Osteocyte (in vitro differentiated cells): ENCODE measurements at regions not wholly inside any gene's neighbourhood (a gene's known extent, or its start where the extent isn't known, plus 50 kb on each side); places are given as distances from the start of the nearest gene placed in this dataset.

Experiments used
- DNase-seq: peaks from one replicate; pipeline ENCODE4 v3.0.0; 2021; ENCODE audit warnings: mixed read lengths; ENCODE audit not compliant: unreplicated experiment; ENCODE audit errors: extremely low spot score
- H3K27ac Mint-ChIP-seq: one replicate; pipeline ENCODE4 v1.8.0; 2021; ENCODE audit warnings: mild to moderate bottlenecking, mixed read lengths; ENCODE audit not compliant: unreplicated experiment
- H3K27me3 Mint-ChIP-seq: one replicate; pipeline ENCODE4 v1.8.0; 2021; ENCODE audit warnings: mixed read lengths; ENCODE audit not compliant: unreplicated experiment
- H3K36me3 Mint-ChIP-seq: one replicate; pipeline ENCODE4 v1.8.0; 2021; ENCODE audit warnings: mixed read lengths; ENCODE audit not compliant: unreplicated experiment
- H3K4me1 Mint-ChIP-seq: one replicate; pipeline ENCODE4 v1.8.0; 2021; ENCODE audit warnings: mixed read lengths; ENCODE audit not compliant: unreplicated experiment
- H3K4me3 Mint-ChIP-seq: one replicate; pipeline ENCODE4 v1.8.0; 2021; ENCODE audit warnings: mild to moderate bottlenecking, moderate library complexity, mixed read lengths; ENCODE audit not compliant: unreplicated experiment
- H3K9me3 Mint-ChIP-seq: one replicate; pipeline ENCODE4 v1.8.0; 2021; ENCODE audit warnings: mixed read lengths; ENCODE audit not compliant: unreplicated experiment
- TF ChIP-seq, protein P1 (sequence below): fragments of 200-600 bp; sonication (generic); IDR thresholded peaks from 2 replicates; pipeline ENCODE4 v1.5.0; 2021; ENCODE audit warnings: antibody characterized with exemption, mild to moderate bottlenecking, moderate library complexity

- no peaks in the 10 kb centered on the region for H3K4me1 Mint-ChIP-seq
- H3K36me3 Mint-ChIP-seq: no peaks in the 10 kb centered on the region
- no peak overlapping the region for H3K27ac Mint-ChIP-seq
- DNase-seq: no peak
- peaks cover 21% of the 10 kb centered on the region for H3K9me3 Mint-ChIP-seq
- TF ChIP-seq, protein P1, sequence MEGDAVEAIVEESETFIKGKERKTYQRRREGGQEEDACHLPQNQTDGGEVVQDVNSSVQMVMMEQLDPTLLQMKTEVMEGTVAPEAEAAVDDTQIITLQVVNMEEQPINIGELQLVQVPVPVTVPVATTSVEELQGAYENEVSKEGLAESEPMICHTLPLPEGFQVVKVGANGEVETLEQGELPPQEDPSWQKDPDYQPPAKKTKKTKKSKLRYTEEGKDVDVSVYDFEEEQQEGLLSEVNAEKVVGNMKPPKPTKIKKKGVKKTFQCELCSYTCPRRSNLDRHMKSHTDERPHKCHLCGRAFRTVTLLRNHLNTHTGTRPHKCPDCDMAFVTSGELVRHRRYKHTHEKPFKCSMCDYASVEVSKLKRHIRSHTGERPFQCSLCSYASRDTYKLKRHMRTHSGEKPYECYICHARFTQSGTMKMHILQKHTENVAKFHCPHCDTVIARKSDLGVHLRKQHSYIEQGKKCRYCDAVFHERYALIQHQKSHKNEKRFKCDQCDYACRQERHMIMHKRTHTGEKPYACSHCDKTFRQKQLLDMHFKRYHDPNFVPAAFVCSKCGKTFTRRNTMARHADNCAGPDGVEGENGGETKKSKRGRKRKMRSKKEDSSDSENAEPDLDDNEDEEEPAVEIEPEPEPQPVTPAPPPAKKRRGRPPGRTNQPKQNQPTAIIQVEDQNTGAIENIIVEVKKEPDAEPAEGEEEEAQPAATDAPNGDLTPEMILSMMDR: no peak
- no peak overlapping the region for H3K4me3 Mint-ChIP-seq
- no peaks in the 10 kb centered on the region for H3K27me3 Mint-ChIP-seq
Observed at GRCh38 chr16:6382924-6383459, 949.7 kb upstream of the RBFOX1 start.

GRCh38 chr16:6381896-6382295 lies 950.7 kb upstream of the RBFOX1 start:
- no peaks in the 10 kb centered on the region for H3K36me3 Mint-ChIP-seq
- TF ChIP-seq, protein P1: no peak
- no peak for DNase-seq
- peaks cover 21% of the 10 kb centered on the region for H3K9me3 Mint-ChIP-seq
- no peaks in the 10 kb centered on the region for H3K27me3 Mint-ChIP-seq
- H3K4me3 Mint-ChIP-seq: no peak overlapping the region
- no peaks in the 10 kb centered on the region for H3K4me1 Mint-ChIP-seq
- no peak overlapping the region for H3K27ac Mint-ChIP-seq

- DNase-seq: no peak
- TF ChIP-seq, protein P1: no peak
- Mint-ChIP-seq H3K27me3 (no peaks in the 10 kb centered on the region), H3K4me3 (no peak overlapping the region), H3K4me1 (no peaks in the 10 kb centered on the region), H3K27ac (no peak overlapping the region), H3K36me3 (no peaks in the 10 kb centered on the region), H3K9me3 (peaks cover 7% of the 10 kb centered on the region)
Observed at GRCh38 chr16:6377956-6378355, 954.7 kb upstream of the RBFOX1 start.

DNA sequence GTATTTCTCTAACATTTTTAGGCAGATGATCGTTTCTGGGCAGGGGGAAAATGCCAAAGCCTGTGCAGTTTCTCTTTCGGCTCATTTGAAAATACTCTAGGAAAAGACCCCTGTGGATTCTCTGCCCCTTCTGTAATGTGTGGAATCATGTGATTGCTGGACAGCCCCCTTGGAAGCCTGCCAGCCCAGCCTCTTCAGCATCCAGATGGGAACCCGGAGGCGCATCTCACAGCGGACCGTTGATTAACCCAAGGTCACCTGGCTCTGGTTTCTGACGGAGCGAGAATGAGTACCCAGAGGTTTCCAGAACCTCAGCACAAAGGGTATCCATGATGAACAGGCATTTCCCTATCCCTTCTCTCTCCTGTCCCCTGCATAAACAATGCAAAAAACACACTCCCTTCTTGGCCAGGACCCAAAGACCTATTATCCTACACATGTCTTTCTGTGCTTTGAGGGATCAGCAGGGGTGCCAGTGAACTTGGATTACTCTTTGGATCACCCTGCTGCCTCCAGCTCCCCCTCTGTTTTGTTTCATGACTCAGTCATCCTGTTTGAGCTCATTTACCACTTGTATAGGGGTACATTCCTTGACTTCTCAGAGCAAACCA lies 957.1 kb upstream of the RBFOX1 start:
- Mint-ChIP-seq H3K36me3 (no peaks in the 10 kb centered on the region), H3K27ac (no peak overlapping the region), H3K9me3 (peaks cover 7% of the 10 kb centered on the region), H3K27me3 (no peaks in the 10 kb centered on the region), H3K4me1 (no peaks in the 10 kb centered on the region), H3K4me3 (no peak overlapping the region)
- no peak for DNase-seq
- TF ChIP-seq, protein P1: no peak

GRCh38 chr16:6374821-6375220 lies 957.8 kb upstream of the RBFOX1 start:
- H3K36me3 Mint-ChIP-seq: no peaks in the 10 kb centered on the region
- H3K4me1 Mint-ChIP-seq: no peaks in the 10 kb centered on the region
- no peak overlapping the region for H3K4me3 Mint-ChIP-seq
- DNase-seq: no peak
- H3K27ac Mint-ChIP-seq: no peak overlapping the region
- no peaks in the 10 kb centered on the region for H3K27me3 Mint-ChIP-seq
- TF ChIP-seq, protein P1: no peak
- peaks cover 7% of the 10 kb centered on the region for H3K9me3 Mint-ChIP-seq
